ENCODE measurements at regions not wholly inside any gene's neighbourhood (a gene's known extent, or its start where the extent isn't known, plus 50 kb on each side); places are given as distances from the start of the nearest gene placed in this dataset.

GRCh38 chr15:77698481-77698880 is 65.8 kb upstream of the LINGO1 start:
- intact Hi-C loops (cut with DNase I; ENCODE audit: low total_unique reads): no loop called here
- TF ChIP-seq CTCF (IDR thresholded peaks at IDR 0.05) (no peak), EP300 (IDR thresholded peaks at IDR 0.05) (no peak), POLR2A (IDR thresholded peaks at IDR 0.05) (no peak), POLR2AphosphoS5 (IDR thresholded peaks at IDR 0.05) (no peak)

GRCh38 chr15:77697893-77698292 is 65.2 kb upstream of the LINGO1 start:
- WGBS, 5 donors: 43 to 51% (median 47%) methylated on average over 7 of the region's 7 CpGs
- Histone ChIP-seq H3K27ac (no peak overlapping the region), H3K4me1 (no peaks in the 10 kb centered on the region), H3K9me3 (no peaks in the 10 kb centered on the region), H3K4me3 (no peak overlapping the region), H3K36me3 (no peaks in the 10 kb centered on the region), H3K27me3 (peaks cover 5 to 61% (median 38%) of the 10 kb centered on the region in 3 donors)
- TF ChIP-seq EP300 (IDR thresholded peaks at IDR 0.05) (no peak), POLR2AphosphoS5 (IDR thresholded peaks at IDR 0.05) (no peak), CTCF (IDR thresholded peaks at IDR 0.05) (no peak), POLR2A (IDR thresholded peaks at IDR 0.05) (no peak)
- DNase-seq: no peak
- intact Hi-C loops (cut with DNase I; ENCODE audit: low total_unique reads): no loop called here

More at GRCh38 chr15:77698481-77698880, 65.8 kb upstream of the LINGO1 start:
- peaks cover 5 to 57% (median 38%) of the 10 kb centered on the region in 3 donors for H3K27me3 ChIP-seq
- no peak for DNase-seq
- no peaks in the 10 kb centered on the region for H3K4me1 ChIP-seq
- WGBS, 5 donors: 50 to 60% (median 55%) methylated on average over 10 of the region's 10 CpGs
- H3K4me3 ChIP-seq: no peak overlapping the region
- no peaks in the 10 kb centered on the region for H3K36me3 ChIP-seq
- H3K9me3 ChIP-seq: no peaks in the 10 kb centered on the region
- no peak overlapping the region for H3K27ac ChIP-seq

GRCh38 chr15:77696871-77697270 is 64.2 kb upstream of the LINGO1 start:
- Histone ChIP-seq H3K27me3 (peaks cover 5 to 70% (median 39%) of the 10 kb centered on the region in 3 donors), H3K9me3 (no peaks in the 10 kb centered on the region), H3K27ac (no peak overlapping the region), H3K36me3 (no peaks in the 10 kb centered on the region), H3K4me1 (no peaks in the 10 kb centered on the region), H3K4me3 (no peak overlapping the region)
- intact Hi-C loops (cut with DNase I; ENCODE audit: low total_unique reads): no loop called here
- WGBS, 5 donors: 63 to 81% (median 73%) methylated on average over 7 to 8 of the region's 8 CpGs
- no peak for TF ChIP-seq CTCF (IDR thresholded peaks at IDR 0.05)
- no peak for TF ChIP-seq EP300 (IDR thresholded peaks at IDR 0.05)
- TF ChIP-seq POLR2A (IDR thresholded peaks at IDR 0.05): no peak
- no peak for DNase-seq

- intact Hi-C loops (cut with DNase I; ENCODE audit: low total_unique reads): no loop called here
- H3K4me1 ChIP-seq: no peaks in the 10 kb centered on the region
- no peak overlapping the region for H3K27ac ChIP-seq
- TF ChIP-seq POLR2A (IDR thresholded peaks at IDR 0.05) (no peak), POLR2AphosphoS5 (IDR thresholded peaks at IDR 0.05) (no peak), EP300 (IDR thresholded peaks at IDR 0.05) (no peak), CTCF (IDR thresholded peaks at IDR 0.05) (no peak)
- peaks cover 5 to 78% (median 46%) of the 10 kb centered on the region in 3 donors for H3K27me3 ChIP-seq
- WGBS, 5 donors: 37 to 46% (median 44%) methylated on average over 18 to 23 of the region's 23 CpGs
- no peak overlapping the region for H3K4me3 ChIP-seq
- no peaks in the 10 kb centered on the region for H3K9me3 ChIP-seq
- DNase-seq: peak in 1 of 2 donors; percentile 26
- no peaks in the 10 kb centered on the region for H3K36me3 ChIP-seq
Measured at GRCh38 chr15:77695961-77696582, 63.4 kb upstream of the LINGO1 start.
